ENCODE measurements at regions not wholly inside any gene's neighbourhood (a gene's known extent, or its start where the extent isn't known, plus 50 kb on each side); places are given as distances from the start of the nearest gene placed in this dataset.
"Not testable (repeated sequence)": the region's sequence is repeated elsewhere in the genome, so short reads cannot be mapped to it uniquely, and the experiment has no call there.

- no peak for DNase-seq (ENCODE audit: low read depth in 1 of 2, low spot score in 1 of 2)
Measured at GRCh38 chr10:130974166-130974565, 337.4 kb downstream of the TCERG1L start.

DNA sequence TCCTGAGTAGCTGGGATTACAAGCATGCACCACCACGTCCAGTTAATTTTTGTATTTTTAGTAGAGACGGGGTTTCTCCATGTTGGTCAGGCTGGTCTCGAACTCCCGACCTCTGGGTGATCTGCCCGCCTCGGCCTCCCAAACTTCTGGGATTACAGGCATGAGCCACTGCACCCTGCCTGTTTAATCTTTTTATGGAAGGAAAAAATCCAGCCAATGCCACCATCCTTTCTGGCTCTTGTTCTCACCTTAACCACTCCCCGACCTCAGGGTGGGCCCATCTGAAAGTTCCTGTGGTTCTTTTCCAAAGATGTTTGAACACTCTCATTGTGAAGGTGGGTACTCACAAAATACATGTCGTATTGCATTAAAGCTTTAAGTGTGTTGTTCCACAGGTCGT lies 336.2 kb downstream of the TCERG1L start:
- not testable (repeated sequence) for DNase-seq (ENCODE audit: low read depth in 1 of 2, low spot score in 1 of 2)

- no peak for DNase-seq (ENCODE audit: low read depth in 1 of 2, low spot score in 1 of 2)
Measured at GRCh38 chr10:130982802-130983201, 328.7 kb downstream of the TCERG1L start.

GRCh38 chr10:130983749-130984148 lies 327.8 kb downstream of the TCERG1L start:
- no peak for DNase-seq (ENCODE audit: low read depth in 1 of 2, low spot score in 1 of 2)

DNA sequence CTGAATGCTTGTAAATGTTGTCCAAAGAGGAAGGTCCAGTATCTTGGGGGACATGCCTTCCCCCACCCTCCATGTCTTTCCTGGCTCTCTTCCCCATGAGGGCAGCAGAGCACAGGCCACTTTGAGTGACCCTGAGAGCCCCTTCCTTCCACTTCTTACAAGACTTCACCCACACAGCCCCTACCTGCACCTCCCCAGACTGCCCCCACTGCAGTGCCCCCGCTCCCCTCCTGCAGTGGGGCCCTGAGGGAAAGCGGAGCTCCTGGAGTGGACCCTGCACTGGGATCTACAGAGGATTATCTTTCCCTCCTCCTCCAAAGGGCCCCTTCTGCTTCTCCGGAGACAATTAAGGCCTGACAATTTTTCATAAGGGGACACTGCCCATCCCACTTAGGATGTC lies 326.8 kb downstream of the TCERG1L start:
- no peak for DNase-seq (ENCODE audit: low read depth in 1 of 2, low spot score in 1 of 2)

DNA sequence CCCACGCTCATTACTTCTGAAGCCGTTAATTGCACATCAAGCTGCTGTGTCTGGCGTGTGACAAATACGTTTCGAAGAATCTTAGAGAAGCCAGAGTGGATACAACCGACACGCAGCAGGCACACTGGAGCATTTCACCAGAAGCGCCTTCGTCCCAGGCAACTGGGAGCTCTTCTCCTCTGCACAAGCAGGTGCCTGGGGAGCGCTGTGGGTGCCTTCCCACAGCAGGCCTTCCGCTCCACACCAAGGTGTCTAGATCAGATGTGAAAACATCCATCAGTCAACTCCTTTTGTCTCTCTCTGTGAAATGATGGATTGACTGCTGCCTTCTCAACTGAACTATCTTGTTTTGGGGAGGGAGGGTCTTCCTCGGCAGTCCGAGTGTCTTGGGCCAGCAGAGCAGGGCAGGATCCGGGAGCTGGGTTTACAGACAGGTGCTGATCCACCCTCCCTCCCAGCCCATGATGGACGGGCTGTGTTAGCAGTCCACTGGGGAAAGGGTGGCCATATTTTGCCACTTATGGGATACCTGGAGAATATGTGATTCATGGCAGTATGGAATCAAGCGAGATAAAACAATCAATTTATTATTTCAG lies 326.3 kb downstream of the TCERG1L start:
- DNase-seq (ENCODE audit: low read depth in 1 of 2, low spot score in 1 of 2), result no peak

DNA sequence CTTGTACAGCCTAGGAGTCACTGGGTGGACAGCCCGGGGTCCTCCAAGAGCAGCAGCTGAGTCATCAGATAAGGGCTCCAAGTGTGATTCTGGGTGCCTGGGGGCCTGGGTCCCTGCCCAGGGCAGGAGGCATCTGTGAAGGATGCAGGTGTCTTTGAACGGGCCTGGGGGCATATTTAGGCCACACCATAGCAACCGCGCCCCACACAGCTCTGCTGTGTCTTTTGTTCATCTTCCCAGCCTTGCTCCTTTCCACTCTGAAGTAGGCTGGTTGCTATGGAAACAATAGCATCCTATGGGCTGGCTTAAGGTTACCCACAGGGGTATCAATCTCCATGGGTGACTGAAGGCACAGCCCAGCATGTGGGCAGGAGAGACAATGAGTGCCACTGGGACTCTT lies 324.7 kb downstream of the TCERG1L start:
- no peak for DNase-seq (ENCODE audit: low read depth in 1 of 2, low spot score in 1 of 2)

- DNase-seq (ENCODE audit: low read depth in 1 of 2, low spot score in 1 of 2), result no peak
Measured at GRCh38 chr10:130987401-130987800, 324.1 kb downstream of the TCERG1L start.

DNA sequence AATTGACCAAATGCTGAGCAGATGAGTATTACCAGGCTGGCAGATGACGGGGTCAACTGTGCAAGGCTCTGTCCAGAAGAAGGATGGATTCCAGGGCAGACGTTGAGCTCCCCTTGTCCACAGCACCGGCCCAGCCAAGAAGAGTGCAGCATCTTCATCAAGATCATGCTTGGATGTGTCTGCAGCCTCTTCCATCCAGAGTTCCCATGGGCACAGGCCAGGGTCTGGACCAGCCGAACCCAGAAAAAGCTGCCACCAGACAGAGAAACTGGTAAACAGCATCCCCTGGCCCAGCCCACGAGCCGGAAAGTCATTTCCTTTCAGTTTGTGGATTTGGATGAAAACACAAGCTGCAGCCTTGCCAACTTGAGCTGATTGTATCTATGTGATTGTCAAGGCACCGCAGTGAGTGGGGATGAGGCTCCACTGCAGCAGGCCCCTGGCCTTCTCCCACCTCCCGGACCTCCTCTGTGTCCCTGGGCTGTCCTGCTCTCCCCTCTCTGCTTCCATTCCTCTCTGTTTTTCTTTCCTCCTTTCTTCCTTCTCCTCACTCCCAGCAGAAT lies 321.8 kb downstream of the TCERG1L start:
- DNase-seq (ENCODE audit: low read depth in 1 of 2, low spot score in 1 of 2), result no peak

- DNase-seq (ENCODE audit: low read depth in 1 of 2, low spot score in 1 of 2), result no peak
Measured at GRCh38 chr10:130990486-130990885, 321.0 kb downstream of the TCERG1L start.

- DNase-seq (ENCODE audit: low read depth in 1 of 2, low spot score in 1 of 2), result no peak
Measured at GRCh38 chr10:130992802-130993523, 318.6 kb downstream of the TCERG1L start.

- DNase-seq (ENCODE audit: low read depth in 1 of 2, low spot score in 1 of 2), result no peak
Measured at GRCh38 chr10:130993612-130994011, 317.9 kb downstream of the TCERG1L start.

- no peak for DNase-seq (ENCODE audit: low read depth in 1 of 2, low spot score in 1 of 2)
Measured at GRCh38 chr10:130994191-130994590, 317.3 kb downstream of the TCERG1L start.

DNA sequence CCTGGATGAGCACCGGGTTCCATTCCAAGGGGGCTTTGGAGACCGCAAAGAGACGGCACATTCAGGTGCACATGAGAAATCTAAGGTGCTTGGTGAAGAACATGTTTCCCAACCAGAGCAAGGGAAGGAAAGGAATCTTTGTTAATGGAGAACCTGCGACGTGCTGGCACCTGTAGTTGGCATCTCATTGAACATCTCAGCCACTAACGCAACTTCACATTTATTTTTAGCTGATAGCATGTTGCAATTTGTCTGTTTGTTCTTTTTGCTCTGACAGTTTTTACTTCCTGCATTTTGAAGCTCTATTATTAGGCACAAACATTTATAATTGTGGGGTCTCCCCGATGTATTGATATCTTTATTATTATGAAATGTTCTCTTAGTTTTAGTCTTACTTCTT lies 316.7 kb downstream of the TCERG1L start:
- DNase-seq (ENCODE audit: low read depth in 1 of 2, low spot score in 1 of 2), result no peak

DNA sequence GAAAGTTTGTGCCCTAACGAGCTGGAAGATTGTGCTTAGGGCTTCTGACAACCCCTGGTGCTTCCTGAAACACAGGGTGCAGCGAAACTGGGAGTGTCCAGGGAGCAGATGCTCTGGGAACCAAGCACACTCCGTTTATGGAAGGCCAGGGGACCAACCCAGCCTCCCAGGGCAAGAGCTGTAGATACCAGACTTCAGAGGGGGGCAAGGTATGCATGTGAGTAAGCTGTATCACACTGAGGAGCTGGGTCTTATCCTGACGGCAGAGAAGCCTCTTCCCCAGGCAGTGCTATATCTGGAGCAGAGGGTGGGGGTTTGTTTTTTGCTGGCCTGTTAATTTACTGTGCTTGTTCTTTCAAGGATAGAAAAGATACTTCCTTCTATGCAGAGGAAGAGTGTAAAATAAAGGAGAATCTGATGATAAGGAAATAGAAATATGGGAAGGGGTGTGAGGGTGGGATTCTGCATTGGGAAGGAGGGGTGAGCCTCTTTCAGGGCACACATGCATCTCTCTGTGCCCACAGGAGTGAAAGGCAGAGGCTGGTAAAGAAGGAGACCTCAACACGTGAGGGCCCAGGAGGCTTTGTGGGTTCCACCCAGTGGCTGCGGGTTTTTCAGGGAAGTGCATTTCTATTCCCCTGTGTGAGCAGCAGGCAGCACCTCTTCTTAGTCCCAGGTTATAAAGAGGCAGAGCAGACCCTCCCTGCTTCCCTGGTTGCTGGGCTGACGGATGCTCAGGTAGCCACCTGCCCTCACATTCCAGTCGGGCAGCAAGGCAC lies 314.1 kb downstream of the TCERG1L start:
- no peak for DNase-seq (ENCODE audit: low read depth in 1 of 2, low spot score in 1 of 2)

- DNase-seq (ENCODE audit: low read depth in 1 of 2, low spot score in 1 of 2), result no peak
Measured at GRCh38 chr10:130998046-130998435, 313.5 kb downstream of the TCERG1L start.

DNA sequence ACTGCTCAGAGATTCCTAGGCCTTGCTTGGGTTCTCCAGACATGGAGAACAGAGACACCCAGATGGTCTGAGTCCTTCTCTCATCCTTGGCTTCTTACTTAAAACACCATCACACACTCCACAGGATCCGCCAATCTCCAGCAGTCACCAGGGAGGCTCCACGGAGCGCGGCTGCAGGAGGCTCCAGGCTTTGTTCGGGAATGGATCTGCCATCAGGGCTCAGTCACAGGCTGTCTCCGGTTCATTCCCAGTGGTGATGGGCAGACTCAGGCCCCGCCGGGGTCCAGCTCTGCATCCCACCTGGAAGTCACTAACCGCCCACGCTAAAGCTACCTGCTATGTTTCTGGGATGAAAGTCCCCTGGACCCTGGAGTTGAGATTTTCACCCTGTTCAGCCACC lies 312.9 kb downstream of the TCERG1L start:
- no peak for DNase-seq (ENCODE audit: low read depth in 1 of 2, low spot score in 1 of 2)

GRCh38 chr10:130999376-131000202 lies 311.9 kb downstream of the TCERG1L start:
- DNase-seq (ENCODE audit: low read depth in 1 of 2, low spot score in 1 of 2), result no peak

DNA sequence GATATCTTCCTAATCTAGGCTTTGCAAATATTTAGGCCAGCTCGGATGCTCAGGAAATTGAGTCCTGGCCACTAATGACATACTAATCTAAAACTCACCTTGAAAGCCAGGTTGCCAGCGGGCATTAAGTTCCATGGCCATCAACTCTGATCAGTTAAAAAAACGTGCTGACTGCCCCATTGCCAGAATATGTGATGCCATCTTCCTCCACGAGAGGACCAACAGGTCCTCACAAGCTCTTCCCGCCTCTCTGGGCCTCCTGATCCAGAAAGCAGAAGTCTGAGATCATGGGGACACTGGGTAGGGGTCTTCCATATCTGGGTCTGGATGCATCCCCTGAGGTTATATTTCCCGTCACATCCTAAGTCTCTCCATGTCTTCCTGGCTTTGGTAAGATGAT lies 311.3 kb downstream of the TCERG1L start:
- DNase-seq (ENCODE audit: low read depth in 1 of 2, low spot score in 1 of 2), result no peak

DNA sequence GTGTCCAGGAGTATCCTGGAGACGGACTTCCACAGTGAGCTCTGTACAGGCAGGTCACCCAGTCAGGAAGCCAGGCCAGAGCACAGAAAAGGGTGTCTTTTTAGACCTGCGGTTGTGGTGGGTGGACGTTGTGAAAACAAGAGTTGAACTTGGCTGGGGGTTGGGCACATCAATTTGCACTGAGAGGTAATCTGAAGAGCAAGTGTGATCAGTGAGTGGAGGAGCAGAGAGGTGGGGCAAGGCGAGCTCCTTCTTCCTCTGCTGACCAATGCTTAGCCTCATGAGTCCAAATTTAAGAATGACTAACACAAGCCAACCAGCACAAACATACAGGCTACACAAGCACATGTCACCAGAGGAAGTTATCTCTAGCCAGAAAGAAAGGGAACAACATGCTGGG lies 310.8 kb downstream of the TCERG1L start:
- DNase-seq (ENCODE audit: low read depth in 1 of 2, low spot score in 1 of 2), result no peak

DNA sequence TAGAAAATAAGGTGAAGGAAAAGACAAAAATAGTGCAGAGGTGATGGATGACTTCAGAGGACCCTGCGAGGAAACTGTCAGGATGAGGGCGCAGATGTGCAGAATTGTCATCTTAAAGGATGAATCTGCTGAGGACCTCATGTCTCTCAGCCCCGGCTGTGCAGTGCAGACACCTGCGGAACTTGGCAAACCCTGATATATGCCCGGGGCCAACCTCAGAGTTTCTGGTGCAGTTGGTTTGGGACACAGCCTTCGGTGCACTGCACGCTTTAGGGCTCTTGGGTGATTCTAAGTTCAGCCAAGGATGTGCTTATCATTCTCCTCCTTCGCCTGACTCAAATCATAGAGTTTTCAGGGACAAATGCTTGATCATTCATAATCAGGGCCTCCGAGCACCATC lies 310.1 kb downstream of the TCERG1L start:
- DNase-seq (ENCODE audit: low read depth in 1 of 2, low spot score in 1 of 2), result no peak
